Parathyroid adenoma (tissue), 2 donors: ENCODE measurements at regions not wholly inside any gene's neighbourhood (a gene's known extent, or its start where the extent isn't known, plus 50 kb on each side); places are given as distances from the start of the nearest gene placed in this dataset.

Experiments
- H2AFZ ChIP-seq: fragments of 300-600 bp; sonication (generic); one replicate; pipeline ENCODE4 v1.7.0; 2017; ENCODE audit warnings: antibody characterized with exemption, mild to moderate bottlenecking
- H3K27ac ChIP-seq: fragments of 300-600 bp; sonication (generic); one replicate; pipeline ENCODE4 v1.7.0; 2017
- H3K27me3 ChIP-seq: fragments of 300-600 bp; sonication (generic); one replicate; pipeline ENCODE4 v1.7.0; 2017; ENCODE audit warnings: low read length; ENCODE audit not compliant: control insufficient read depth, insufficient read depth
- H3K36me3 ChIP-seq: fragments of 300-600 bp; sonication (generic); one replicate; pipeline ENCODE4 v1.7.0; 2017; ENCODE audit warnings: low read length; ENCODE audit not compliant: control insufficient read depth, insufficient read depth
- H3K4me1 ChIP-seq: fragments of 300-600 bp; sonication (generic); one replicate; pipeline ENCODE4 v1.7.0; 2017; ENCODE audit warnings: control low read depth
- H3K4me2 ChIP-seq: fragments of 300-600 bp; sonication (generic); one replicate; pipeline ENCODE4 v1.7.0; 2017; ENCODE audit warnings: low read length
- H3K4me3 ChIP-seq: fragments of 300-600 bp; sonication (generic); one replicate; pipeline ENCODE4 v1.7.0; 2017; ENCODE audit warnings: low read depth, low read length
- H3K79me2 ChIP-seq: fragments of 300-600 bp; sonication (generic); one replicate; pipeline ENCODE4 v1.7.0; 2017; ENCODE audit warnings: control low read depth
- H3K9ac ChIP-seq: fragments of 300-600 bp; sonication (generic); one replicate; pipeline ENCODE4 v1.7.0; 2017; ENCODE audit warnings: mild to moderate bottlenecking
- H3K9me3 ChIP-seq: fragments of 300-600 bp; sonication (generic); one replicate; pipeline ENCODE4 v1.7.0; 2017; ENCODE audit warnings: low read length; ENCODE audit not compliant: control insufficient read depth
- CTCF ChIP-seq: fragments of 300-600 bp; sonication (generic); IDR thresholded peaks from one replicate; pipeline ENCODE4 v1.7.0; 2017; ENCODE audit warnings: antibody characterized with exemption, mild to moderate bottlenecking
- donor health status: primary hyperparathyroidism.

GRCh38 chr15:91664224-91664836, 189.2 kb upstream of the SLCO3A1 start:
- Histone ChIP-seq H3K4me2 (no peak overlapping the region), H3K9me3 (no peaks in the 10 kb centered on the region), H3K27ac (no peak overlapping the region), H3K4me1 (no peaks in the 10 kb centered on the region), H3K4me3 (no peak overlapping the region), H3K36me3 (no peaks in the 10 kb centered on the region), H2AFZ (no peak overlapping the region), H3K9ac (no peak overlapping the region), H3K27me3 (no peaks in the 10 kb centered on the region), H3K79me2 (no peaks in the 10 kb centered on the region)
- no peak for TF ChIP-seq CTCF

GRCh38 chr15:91665212-91665611, 188.3 kb upstream of the SLCO3A1 start:
- H3K4me2 ChIP-seq = no peak overlapping the region
- H2AFZ ChIP-seq = no peak overlapping the region
- H3K27me3 ChIP-seq = no peaks in the 10 kb centered on the region
- no peaks in the 10 kb centered on the region for H3K79me2 ChIP-seq
- H3K36me3 ChIP-seq = no peaks in the 10 kb centered on the region
- H3K4me3 ChIP-seq = no peak overlapping the region
- H3K9ac ChIP-seq = no peak overlapping the region
- no peak for TF ChIP-seq CTCF
- no peak overlapping the region for H3K27ac ChIP-seq
- H3K9me3 ChIP-seq = no peaks in the 10 kb centered on the region
- no peaks in the 10 kb centered on the region for H3K4me1 ChIP-seq

GRCh38 chr15:91668370-91668769, 185.1 kb upstream of the SLCO3A1 start:
- Histone ChIP-seq H3K27ac (no peak overlapping the region), H3K9me3 (no peaks in the 10 kb centered on the region), H3K27me3 (no peaks in the 10 kb centered on the region), H3K4me3 (no peak overlapping the region), H2AFZ (no peak overlapping the region), H3K4me2 (no peak overlapping the region), H3K36me3 (no peaks in the 10 kb centered on the region), H3K9ac (no peak overlapping the region), H3K4me1 (no peaks in the 10 kb centered on the region), H3K79me2 (no peaks in the 10 kb centered on the region)
- TF ChIP-seq CTCF = no peak

- no peaks in the 10 kb centered on the region for H3K9me3 ChIP-seq
- no peaks in the 10 kb centered on the region for H3K27me3 ChIP-seq
- TF ChIP-seq CTCF = no peak
- no peak overlapping the region for H3K4me2 ChIP-seq
- no peaks in the 10 kb centered on the region for H3K4me1 ChIP-seq
- no peaks in the 10 kb centered on the region for H3K36me3 ChIP-seq
- no peaks in the 10 kb centered on the region for H3K79me2 ChIP-seq
- H3K27ac ChIP-seq = no peak overlapping the region
- H2AFZ ChIP-seq = no peak overlapping the region
- H3K9ac ChIP-seq = no peak overlapping the region
- H3K4me3 ChIP-seq = no peak overlapping the region
Measured at GRCh38 chr15:91670108-91670507, 183.4 kb upstream of the SLCO3A1 start.

GRCh38 chr15:91678003-91678402, 175.5 kb upstream of the SLCO3A1 start:
- no peak overlapping the region for H2AFZ ChIP-seq
- TF ChIP-seq CTCF = no peak
- H3K4me3 ChIP-seq = no peak overlapping the region
- no peaks in the 10 kb centered on the region for H3K4me1 ChIP-seq
- no peak overlapping the region for H3K27ac ChIP-seq
- H3K79me2 ChIP-seq = no peaks in the 10 kb centered on the region
- no peaks in the 10 kb centered on the region for H3K36me3 ChIP-seq
- no peak overlapping the region for H3K9ac ChIP-seq
- H3K9me3 ChIP-seq = no peaks in the 10 kb centered on the region
- no peaks in the 10 kb centered on the region for H3K27me3 ChIP-seq
- no peak overlapping the region for H3K4me2 ChIP-seq
